ENCODE measurements at regions not wholly inside any gene's neighbourhood (a gene's known extent, or its start where the extent isn't known, plus 50 kb on each side); places are given as distances from the start of the nearest gene placed in this dataset.

DNA sequence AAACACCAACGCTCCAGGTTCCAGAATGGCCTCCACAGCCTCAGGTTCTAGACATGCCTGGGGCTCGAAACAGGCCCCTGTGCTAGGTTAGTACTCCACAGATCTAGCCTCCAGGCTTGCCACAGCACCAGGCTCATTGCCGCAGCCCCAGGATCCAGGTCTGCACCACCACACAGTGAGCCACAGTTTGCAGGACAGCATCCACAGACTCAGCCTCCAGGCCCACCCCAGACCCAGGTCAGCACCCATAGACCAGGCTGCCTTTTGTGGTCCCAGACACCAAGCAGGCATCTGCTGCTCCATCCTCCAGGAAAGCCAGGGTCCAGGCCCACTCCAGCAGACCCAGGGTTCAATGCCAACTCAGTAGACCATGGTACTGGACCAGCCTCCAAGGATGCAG is 132.3 kb upstream of the VSTM2A start:
- no peak overlapping the region for H4K8ac ChIP-seq (ENCODE audit: low read depth, low read length)
- H3K4me2 ChIP-seq (ENCODE audit: low read length): no peak overlapping the region
- H3K14ac ChIP-seq (ENCODE audit: low read length): no peak overlapping the region
- H3K9ac ChIP-seq (ENCODE audit: low read length): peak overlapping the region; percentile 65
- no peak overlapping the region for H3K4me3 ChIP-seq (ENCODE audit: low read depth, low read length)
- DNase-seq: no peak
- no peaks in the 10 kb centered on the region for H3K36me3 ChIP-seq (ENCODE audit: control insufficient read depth in 1 of 2, insufficient read depth in 2 of 2, low read length in 2 of 2)
- no peaks in the 10 kb centered on the region for H3K4me1 ChIP-seq (ENCODE audit: control insufficient read depth in 1 of 2, insufficient read depth in 2 of 2, low read length in 2 of 2)
- H3K27me3 ChIP-seq (ENCODE audit: insufficient read depth, low read length): no peaks in the 10 kb centered on the region
- H3K23ac ChIP-seq (ENCODE audit: low read length): no peak overlapping the region
- H2BK12ac ChIP-seq (ENCODE audit: low read length): no peak overlapping the region
- H3K4ac ChIP-seq (ENCODE audit: low read depth, low read length): no peak overlapping the region
- H3K18ac ChIP-seq (ENCODE audit: low read length): no peak overlapping the region
- H3K79me1 ChIP-seq (ENCODE audit: low read length): no peaks in the 10 kb centered on the region
- no peak overlapping the region for H2BK120ac ChIP-seq (ENCODE audit: insufficient read depth, low read length, poor library complexity)
- H4K91ac ChIP-seq (ENCODE audit: low read depth, low read length): no peak overlapping the region
- H3K27ac ChIP-seq (ENCODE audit: low read depth, low read length): no peak overlapping the region
- no CpG with 5 or more reads among the region's 3 CpGs for WGBS (ENCODE audit: extremely low coverage, insufficient coverage, insufficient read length)
- no peak overlapping the region for H4K12ac ChIP-seq (ENCODE audit: low read depth, low read length)
- peaks cover 2% of the 10 kb centered on the region for H3K9me3 ChIP-seq (ENCODE audit: insufficient read depth, low read depth, low read length)
- H2AFZ ChIP-seq (ENCODE audit: insufficient read depth, low read length, poor library complexity): no peak overlapping the region
- no peak overlapping the region for H2AK5ac ChIP-seq (ENCODE audit: low read length)
- H3K79me2 ChIP-seq (ENCODE audit: control insufficient read depth, insufficient read depth, low read length, poor library complexity): no peaks in the 10 kb centered on the region
- no peak overlapping the region for H2BK5ac ChIP-seq (ENCODE audit: low read depth, low read length, poor library complexity)

DNA sequence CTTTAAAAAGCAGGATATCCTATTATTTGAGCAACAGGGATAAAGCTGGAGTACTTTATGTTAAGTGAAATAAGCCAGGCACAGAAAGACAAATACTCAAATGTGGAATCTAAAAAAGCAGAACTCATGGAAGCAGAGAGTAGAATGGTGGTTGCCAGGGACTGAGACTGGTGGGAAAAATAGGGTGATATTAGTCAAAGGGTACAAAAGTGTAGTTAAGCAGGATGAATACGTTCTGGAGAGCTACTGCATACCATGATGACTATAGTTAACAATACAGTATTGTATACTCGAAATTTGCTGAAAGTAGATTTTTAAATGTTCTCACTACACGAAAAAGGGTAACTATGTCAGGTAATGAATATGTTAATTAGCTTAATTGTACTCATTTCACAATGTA is 125.5 kb upstream of the VSTM2A start:
- H3K4ac ChIP-seq (ENCODE audit: low read depth, low read length): no peak overlapping the region
- no peaks in the 10 kb centered on the region for H3K79me2 ChIP-seq (ENCODE audit: control insufficient read depth, insufficient read depth, low read length, poor library complexity)
- no peak overlapping the region for H2BK5ac ChIP-seq (ENCODE audit: low read depth, low read length, poor library complexity)
- no peak overlapping the region for H3K4me2 ChIP-seq (ENCODE audit: low read length)
- H2AFZ ChIP-seq (ENCODE audit: insufficient read depth, low read length, poor library complexity): no peak overlapping the region
- no peak overlapping the region for H2AK5ac ChIP-seq (ENCODE audit: low read length)
- H4K8ac ChIP-seq (ENCODE audit: low read depth, low read length): no peak overlapping the region
- H3K27ac ChIP-seq (ENCODE audit: low read depth, low read length): no peak overlapping the region
- no peak overlapping the region for H4K91ac ChIP-seq (ENCODE audit: low read depth, low read length)
- no peaks in the 10 kb centered on the region for H3K9me3 ChIP-seq (ENCODE audit: insufficient read depth, low read depth, low read length)
- H2BK12ac ChIP-seq (ENCODE audit: low read length): no peak overlapping the region
- H3K27me3 ChIP-seq (ENCODE audit: insufficient read depth, low read length): no peaks in the 10 kb centered on the region
- H3K36me3 ChIP-seq (ENCODE audit: control insufficient read depth in 1 of 2, insufficient read depth in 2 of 2, low read length in 2 of 2): no peaks in the 10 kb centered on the region
- no peak overlapping the region for H4K12ac ChIP-seq (ENCODE audit: low read depth, low read length)
- no CpG with 5 or more reads among the region's 3 CpGs for WGBS (ENCODE audit: extremely low coverage, insufficient coverage, insufficient read length)
- H3K4me3 ChIP-seq (ENCODE audit: low read depth, low read length): no peak overlapping the region
- H3K9ac ChIP-seq (ENCODE audit: low read length): no peak overlapping the region
- no peaks in the 10 kb centered on the region for H3K79me1 ChIP-seq (ENCODE audit: low read length)
- no peaks in the 10 kb centered on the region for H3K4me1 ChIP-seq (ENCODE audit: control insufficient read depth in 1 of 2, insufficient read depth in 2 of 2, low read length in 2 of 2)
- DNase-seq: no peak
- no peak overlapping the region for H3K14ac ChIP-seq (ENCODE audit: low read length)
- H2BK120ac ChIP-seq (ENCODE audit: insufficient read depth, low read length, poor library complexity): no peak overlapping the region
- H3K23ac ChIP-seq (ENCODE audit: low read length): no peak overlapping the region
- no peak overlapping the region for H3K18ac ChIP-seq (ENCODE audit: low read length)

DNA sequence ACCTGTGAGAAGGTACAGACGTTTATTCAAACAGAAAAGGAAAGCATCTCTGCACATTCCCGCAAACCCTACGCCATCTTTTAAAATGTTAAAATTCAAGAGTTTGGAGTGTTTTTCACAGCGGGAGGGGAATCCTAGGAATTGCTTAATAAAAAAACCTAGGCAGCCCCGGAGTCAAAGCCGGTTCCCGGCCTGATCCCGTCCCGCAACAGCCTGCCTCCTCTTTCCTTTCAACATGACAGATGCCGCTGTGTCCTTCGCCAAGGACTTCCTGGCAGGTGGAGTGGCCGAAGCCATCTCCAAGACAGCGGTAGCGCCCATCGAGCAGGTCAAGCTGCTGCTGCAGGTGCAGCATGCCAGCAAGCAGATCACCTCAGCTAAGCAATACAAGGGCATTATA is 123.0 kb upstream of the VSTM2A start:
- Histone ChIP-seq H2BK120ac (ENCODE audit: insufficient read depth, low read length, poor library complexity) (no peak overlapping the region), H3K36me3 (ENCODE audit: control insufficient read depth in 1 of 2, insufficient read depth in 2 of 2, low read length in 2 of 2) (no peaks in the 10 kb centered on the region), H4K8ac (ENCODE audit: low read depth, low read length) (no peak overlapping the region), H3K79me1 (ENCODE audit: low read length) (no peaks in the 10 kb centered on the region), H2BK5ac (ENCODE audit: low read depth, low read length, poor library complexity) (no peak overlapping the region), H3K9me3 (ENCODE audit: insufficient read depth, low read depth, low read length) (no peaks in the 10 kb centered on the region), H4K91ac (ENCODE audit: low read depth, low read length) (no peak overlapping the region), H3K4me2 (ENCODE audit: low read length) (no peak overlapping the region), H3K4me3 (ENCODE audit: low read depth, low read length) (no peak overlapping the region), H3K14ac (ENCODE audit: low read length) (no peak overlapping the region), H3K18ac (ENCODE audit: low read length) (no peak overlapping the region), H3K4ac (ENCODE audit: low read depth, low read length) (no peak overlapping the region), H3K23ac (ENCODE audit: low read length) (no peak overlapping the region), H3K4me1 (ENCODE audit: control insufficient read depth in 1 of 2, insufficient read depth in 2 of 2, low read length in 2 of 2) (no peaks in the 10 kb centered on the region), H2BK12ac (ENCODE audit: low read length) (no peak overlapping the region), H3K79me2 (ENCODE audit: control insufficient read depth, insufficient read depth, low read length, poor library complexity) (no peaks in the 10 kb centered on the region), H3K27ac (ENCODE audit: low read depth, low read length) (no peak overlapping the region), H3K27me3 (ENCODE audit: insufficient read depth, low read length) (no peaks in the 10 kb centered on the region), H3K9ac (ENCODE audit: low read length) (no peak overlapping the region), H4K12ac (ENCODE audit: low read depth, low read length) (no peak overlapping the region), H2AK5ac (ENCODE audit: low read length) (no peak overlapping the region), H2AFZ (ENCODE audit: insufficient read depth, low read length, poor library complexity) (no peak overlapping the region)
- WGBS (ENCODE audit: extremely low coverage, insufficient coverage, insufficient read length): no CpG with 5 or more reads among the region's 15 CpGs
- no peak for DNase-seq

DNA sequence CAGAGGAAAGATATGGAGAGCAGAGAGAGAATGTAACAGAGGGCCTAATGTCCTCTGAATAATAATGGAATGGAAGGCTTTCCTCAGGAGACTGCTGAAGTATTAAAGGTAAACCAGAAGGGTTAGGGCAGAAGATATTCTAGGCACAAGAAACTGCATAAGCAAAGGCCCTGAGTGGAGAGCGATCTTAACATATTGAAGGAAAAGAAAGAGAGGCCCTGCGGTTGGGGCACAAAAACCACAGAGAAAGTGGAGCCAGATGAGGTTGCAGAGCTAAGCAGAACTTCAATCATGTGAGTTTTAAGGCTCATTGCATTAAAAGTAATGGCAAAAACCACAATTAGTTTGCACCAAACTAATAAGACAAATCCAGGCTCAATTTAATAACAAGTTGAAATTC is 115.8 kb upstream of the VSTM2A start:
- no peaks in the 10 kb centered on the region for H3K79me2 ChIP-seq (ENCODE audit: control insufficient read depth, insufficient read depth, low read length, poor library complexity)
- no peak overlapping the region for H2BK5ac ChIP-seq (ENCODE audit: low read depth, low read length, poor library complexity)
- no CpG with 5 or more reads among the region's 2 CpGs for WGBS (ENCODE audit: extremely low coverage, insufficient coverage, insufficient read length)
- H4K91ac ChIP-seq (ENCODE audit: low read depth, low read length): no peak overlapping the region
- no peak for DNase-seq
- H3K4me2 ChIP-seq (ENCODE audit: low read length): no peak overlapping the region
- no peak overlapping the region for H4K12ac ChIP-seq (ENCODE audit: low read depth, low read length)
- no peak overlapping the region for H3K4ac ChIP-seq (ENCODE audit: low read depth, low read length)
- H3K23ac ChIP-seq (ENCODE audit: low read length): no peak overlapping the region
- no peak overlapping the region for H3K14ac ChIP-seq (ENCODE audit: low read length)
- no peaks in the 10 kb centered on the region for H3K4me1 ChIP-seq (ENCODE audit: control insufficient read depth in 1 of 2, insufficient read depth in 2 of 2, low read length in 2 of 2)
- H2BK120ac ChIP-seq (ENCODE audit: insufficient read depth, low read length, poor library complexity): no peak overlapping the region
- H3K36me3 ChIP-seq (ENCODE audit: control insufficient read depth in 1 of 2, insufficient read depth in 2 of 2, low read length in 2 of 2): no peaks in the 10 kb centered on the region
- no peak overlapping the region for H3K9ac ChIP-seq (ENCODE audit: low read length)
- no peaks in the 10 kb centered on the region for H3K27me3 ChIP-seq (ENCODE audit: insufficient read depth, low read length)
- no peak overlapping the region for H2AK5ac ChIP-seq (ENCODE audit: low read length)
- H3K4me3 ChIP-seq (ENCODE audit: low read depth, low read length): no peak overlapping the region
- H3K79me1 ChIP-seq (ENCODE audit: low read length): no peaks in the 10 kb centered on the region
- H2AFZ ChIP-seq (ENCODE audit: insufficient read depth, low read length, poor library complexity): no peak overlapping the region
- no peak overlapping the region for H3K18ac ChIP-seq (ENCODE audit: low read length)
- H4K8ac ChIP-seq (ENCODE audit: low read depth, low read length): no peak overlapping the region
- H2BK12ac ChIP-seq (ENCODE audit: low read length): no peak overlapping the region
- H3K9me3 ChIP-seq (ENCODE audit: insufficient read depth, low read depth, low read length): no peaks in the 10 kb centered on the region
- H3K27ac ChIP-seq (ENCODE audit: low read depth, low read length): no peak overlapping the region

DNA sequence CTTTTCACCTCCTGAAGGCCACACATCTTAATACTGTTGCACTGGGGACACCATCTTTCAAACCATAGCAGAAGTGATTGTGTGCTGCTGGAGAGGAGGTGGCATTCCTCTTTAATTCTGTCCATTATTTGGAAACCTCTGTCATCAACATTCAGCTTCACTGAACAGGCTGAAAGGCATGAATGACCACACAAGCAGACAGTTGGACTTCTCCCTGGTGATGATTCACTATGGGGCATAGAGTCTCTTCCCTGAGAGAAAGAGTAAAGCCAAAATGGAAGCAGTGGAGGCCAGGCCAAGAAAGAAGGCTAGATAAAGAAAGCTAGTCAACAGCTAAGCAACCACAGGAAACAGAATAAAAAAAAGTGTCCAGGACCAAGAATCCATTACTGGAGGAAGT is 113.1 kb upstream of the VSTM2A start:
- Histone ChIP-seq H3K4me2 (ENCODE audit: low read length) (no peak overlapping the region), H3K27me3 (ENCODE audit: insufficient read depth, low read length) (no peaks in the 10 kb centered on the region), H3K9me3 (ENCODE audit: insufficient read depth, low read depth, low read length) (no peaks in the 10 kb centered on the region), H3K79me2 (ENCODE audit: control insufficient read depth, insufficient read depth, low read length, poor library complexity) (no peaks in the 10 kb centered on the region), H2BK5ac (ENCODE audit: low read depth, low read length, poor library complexity) (no peak overlapping the region), H3K27ac (ENCODE audit: low read depth, low read length) (no peak overlapping the region), H3K79me1 (ENCODE audit: low read length) (no peaks in the 10 kb centered on the region), H4K8ac (ENCODE audit: low read depth, low read length) (no peak overlapping the region), H4K91ac (ENCODE audit: low read depth, low read length) (no peak overlapping the region), H2AK5ac (ENCODE audit: low read length) (no peak overlapping the region), H2BK12ac (ENCODE audit: low read length) (no peak overlapping the region), H3K36me3 (ENCODE audit: control insufficient read depth in 1 of 2, insufficient read depth in 2 of 2, low read length in 2 of 2) (no peaks in the 10 kb centered on the region), H3K4me3 (ENCODE audit: low read depth, low read length) (no peak overlapping the region), H3K4me1 (ENCODE audit: control insufficient read depth in 1 of 2, insufficient read depth in 2 of 2, low read length in 2 of 2) (no peaks in the 10 kb centered on the region), H3K9ac (ENCODE audit: low read length) (no peak overlapping the region), H3K18ac (ENCODE audit: low read length) (no peak overlapping the region), H4K12ac (ENCODE audit: low read depth, low read length) (no peak overlapping the region), H2BK120ac (ENCODE audit: insufficient read depth, low read length, poor library complexity) (no peak overlapping the region), H3K14ac (ENCODE audit: low read length) (no peak overlapping the region), H2AFZ (ENCODE audit: insufficient read depth, low read length, poor library complexity) (no peak overlapping the region), H3K4ac (ENCODE audit: low read depth, low read length) (no peak overlapping the region), H3K23ac (ENCODE audit: low read length) (no peak overlapping the region)
- DNase-seq: no peak

Measured in trophoblast cell (in vitro differentiated cells and primary cell).